HG02623 (cell line): ENCODE measurements at regions not wholly inside any gene's neighbourhood (a gene's known extent, or its start where the extent isn't known, plus 50 kb on each side); places are given as distances from the start of the nearest gene placed in this dataset.
"Not testable (repeated sequence)": the region's sequence is repeated elsewhere in the genome, so short reads cannot be mapped to it uniquely, and the experiment has no call there.

Experiments
- ATAC-seq: cut with Tn5 transposase; IDR thresholded peaks from one replicate; pipeline ENCODE4 v1.9.1; 2021; ENCODE audit warnings: moderate library complexity; ENCODE audit not compliant: unreplicated experiment

- ATAC-seq, result no peak
Measured at GRCh38 chr7:110186334-110186733, 904.6 kb upstream of the LRRN3 start.

GRCh38 chr7:110187877-110188554 is 902.9 kb upstream of the LRRN3 start:
- ATAC-seq, result no peak

GRCh38 chr7:110204527-110204926 is 886.4 kb upstream of the LRRN3 start:
- no peak for ATAC-seq

GRCh38 chr7:110205899-110206298 is 885.0 kb upstream of the LRRN3 start:
- no peak for ATAC-seq

GRCh38 chr7:110209884-110210283 is 881.0 kb upstream of the LRRN3 start:
- ATAC-seq, result no peak

- ATAC-seq, result no peak
Measured at GRCh38 chr7:110210941-110211608, 879.9 kb upstream of the LRRN3 start.

GRCh38 chr7:110224643-110225042 is 866.3 kb upstream of the LRRN3 start:
- no peak for ATAC-seq

GRCh38 chr7:110246118-110246517 is 844.8 kb upstream of the LRRN3 start:
- no peak for ATAC-seq

GRCh38 chr7:110253093-110253492 is 837.8 kb upstream of the LRRN3 start:
- no peak for ATAC-seq

- no peak for ATAC-seq
Measured at GRCh38 chr7:110257673-110258072, 833.3 kb upstream of the LRRN3 start.

GRCh38 chr7:110262251-110262650 is 828.7 kb upstream of the LRRN3 start:
- ATAC-seq, result no peak

- ATAC-seq, result no peak
Measured at GRCh38 chr7:110264288-110264687, 826.6 kb upstream of the LRRN3 start.

GRCh38 chr7:110281362-110281761 is 809.6 kb upstream of the LRRN3 start:
- no peak for ATAC-seq

- no peak for ATAC-seq
Measured at GRCh38 chr7:110283056-110283455, 807.9 kb upstream of the LRRN3 start.

GRCh38 chr7:110291430-110291829 is 799.5 kb upstream of the LRRN3 start:
- no peak for ATAC-seq

GRCh38 chr7:110296321-110296720 is 794.6 kb upstream of the LRRN3 start:
- no peak for ATAC-seq

GRCh38 chr7:110307776-110308175 is 783.2 kb upstream of the LRRN3 start:
- no peak for ATAC-seq

GRCh38 chr7:110308791-110309190 is 782.1 kb upstream of the LRRN3 start:
- ATAC-seq, result no peak

- ATAC-seq, result no peak
Measured at GRCh38 chr7:110309941-110310340, 781.0 kb upstream of the LRRN3 start.

GRCh38 chr7:110311556-110311955 is 779.4 kb upstream of the LRRN3 start:
- no peak for ATAC-seq

- no peak for ATAC-seq
Measured at GRCh38 chr7:110317541-110318265, 773.2 kb upstream of the LRRN3 start.

- not testable (repeated sequence) for ATAC-seq
Measured at GRCh38 chr7:110320285-110320684, 770.6 kb upstream of the LRRN3 start.
